Vagina (tissue), 2 donors: ENCODE measurements at regions not wholly inside any gene's neighbourhood (a gene's known extent, or its start where the extent isn't known, plus 50 kb on each side); places are given as distances from the start of the nearest gene placed in this dataset.

Experiments
- DNase-seq, 2 donors: peaks; one replicate each; pipeline ENCODE4 v3.0.0-alpha.2; 2017; ENCODE audit errors: extremely low spot score in 2 of 2
- H3K27ac ChIP-seq: fragments of 200-600 bp; sonication (generic); one replicate; pipeline ENCODE4 v1.5.1; 2019
- H3K27me3 ChIP-seq: fragments of 200-600 bp; sonication (generic); one replicate; pipeline ENCODE4 v1.5.1; 2019
- H3K36me3 ChIP-seq, 2 donors: fragments of 200-600 bp; sonication (generic); one replicate each; pipeline ENCODE4 v1.5.1; 2017 to 2019
- H3K4me1 ChIP-seq: fragments of 200-600 bp; sonication (generic); one replicate; pipeline ENCODE4 v1.5.1; 2019
- H3K4me3 ChIP-seq, 2 donors: fragments of 200-600 bp; sonication (generic); 1 replicate in 1 of 2; 2 replicates in 1 of 2; pipeline ENCODE4 v1.5.1; 2016 to 2019
- H3K9me3 ChIP-seq: fragments of 200-600 bp; sonication (generic); one replicate; pipeline ENCODE4 v1.5.1; 2019
- CTCF ChIP-seq, 3 experiments: fragments of 450-650 bp in 2 of 3; fragments of 200-600 bp in 1 of 3; sonication (generic) in 1 of 3; IDR thresholded peaks; one replicate each; pipeline ENCODE4 v1.5.1; 2017 to 2019; ENCODE audit warnings: antibody characterized with exemption in 3 of 3, mild to moderate bottlenecking in 2 of 3, moderate library complexity in 2 of 3
- POLR2A ChIP-seq, 2 donors: fragments of 450-650 bp; IDR thresholded peaks; one replicate each; pipeline ENCODE4 v1.6.1; 2017; ENCODE audit warnings: antibody characterized with exemption in 2 of 2, mild to moderate bottlenecking in 2 of 2, moderate library complexity in 2 of 2
- POLR2AphosphoS5 ChIP-seq, 2 donors: sonication (generic); formaldehyde crosslinking; IDR thresholded peaks; one replicate each; pipeline ENCODE4 v1.9.0; 2017; ENCODE audit warnings: antibody characterized with exemption in 2 of 2, mild to moderate bottlenecking in 2 of 2, low read depth in 1 of 2; ENCODE audit not compliant: insufficient read depth in 1 of 2
- intact Hi-C: fragments of 100-400 bp; cut with DNase I; formaldehyde crosslinking; loops from one replicate; pipeline ENCODE4 v1.15.1; 2023

- intact Hi-C loops, result no loop called here
- TF ChIP-seq CTCF (IDR thresholded peaks at IDR 0.05) (no peak), POLR2A (IDR thresholded peaks at IDR 0.05) (no peak), POLR2AphosphoS5 (IDR thresholded peaks at IDR 0.05; ENCODE audit: insufficient read depth in 1 of 2, low read depth in 1 of 2) (no peak)
- no peak for DNase-seq
- H3K27me3 ChIP-seq, result no peaks in the 10 kb centered on the region
- no peak overlapping the region for H3K27ac ChIP-seq
- H3K36me3 ChIP-seq, result no peaks in the 10 kb centered on the region
- no peaks in the 10 kb centered on the region for H3K9me3 ChIP-seq
- no peak overlapping the region for H3K4me3 ChIP-seq
- no peaks in the 10 kb centered on the region for H3K4me1 ChIP-seq
Observed at GRCh38 chr5:38710627-38711026, 135.2 kb upstream of the OSMR start.

GRCh38 chr5:38712391-38712790, 133.4 kb upstream of the OSMR start:
- H3K4me3 ChIP-seq, result no peak overlapping the region
- no peaks in the 10 kb centered on the region for H3K27me3 ChIP-seq
- H3K9me3 ChIP-seq, result no peaks in the 10 kb centered on the region
- no peaks in the 10 kb centered on the region for H3K4me1 ChIP-seq
- no peak for DNase-seq
- no peaks in the 10 kb centered on the region for H3K36me3 ChIP-seq
- no peak for TF ChIP-seq POLR2A (IDR thresholded peaks at IDR 0.05)
- TF ChIP-seq POLR2AphosphoS5 (IDR thresholded peaks at IDR 0.05; ENCODE audit: insufficient read depth in 1 of 2, low read depth in 1 of 2), result no peak
- TF ChIP-seq CTCF (IDR thresholded peaks at IDR 0.05), result no peak
- intact Hi-C loops, result no loop called here
- H3K27ac ChIP-seq, result no peak overlapping the region

- H3K4me3 ChIP-seq, result no peak overlapping the region
- no peaks in the 10 kb centered on the region for H3K9me3 ChIP-seq
- TF ChIP-seq CTCF (IDR thresholded peaks at IDR 0.05) (no peak), POLR2AphosphoS5 (IDR thresholded peaks at IDR 0.05; ENCODE audit: insufficient read depth in 1 of 2, low read depth in 1 of 2) (no peak), POLR2A (IDR thresholded peaks at IDR 0.05) (no peak)
- H3K27me3 ChIP-seq, result no peaks in the 10 kb centered on the region
- H3K27ac ChIP-seq, result no peak overlapping the region
- H3K36me3 ChIP-seq, result no peaks in the 10 kb centered on the region
- intact Hi-C loops, result no loop called here
- no peak for DNase-seq
- H3K4me1 ChIP-seq, result peaks cover 7% of the 10 kb centered on the region
Observed at GRCh38 chr5:38714240-38714639, 131.6 kb upstream of the OSMR start.

GRCh38 chr5:38714703-38715355, 131.0 kb upstream of the OSMR start:
- H3K27ac ChIP-seq, result no peak overlapping the region
- TF ChIP-seq CTCF (IDR thresholded peaks at IDR 0.05) (no peak), POLR2A (IDR thresholded peaks at IDR 0.05) (no peak), POLR2AphosphoS5 (IDR thresholded peaks at IDR 0.05; ENCODE audit: insufficient read depth in 1 of 2, low read depth in 1 of 2) (no peak)
- H3K9me3 ChIP-seq, result no peaks in the 10 kb centered on the region
- no peak for DNase-seq
- no peaks in the 10 kb centered on the region for H3K27me3 ChIP-seq
- H3K4me3 ChIP-seq, result no peak overlapping the region
- H3K4me1 ChIP-seq, result peaks cover 7% of the 10 kb centered on the region
- no peaks in the 10 kb centered on the region for H3K36me3 ChIP-seq
- intact Hi-C loops, result no loop called here

- intact Hi-C loops, result no loop called here
- H3K4me1 ChIP-seq, result peaks cover 7% of the 10 kb centered on the region
- H3K9me3 ChIP-seq, result no peaks in the 10 kb centered on the region
- TF ChIP-seq CTCF (IDR thresholded peaks at IDR 0.05), result no peak
- TF ChIP-seq POLR2A (IDR thresholded peaks at IDR 0.05), result no peak
- H3K36me3 ChIP-seq, result no peaks in the 10 kb centered on the region
- H3K4me3 ChIP-seq, result no peak overlapping the region
- DNase-seq, result no peak
- H3K27me3 ChIP-seq, result no peaks in the 10 kb centered on the region
- no peak overlapping the region for H3K27ac ChIP-seq
Observed at GRCh38 chr5:38715696-38716095, 130.1 kb upstream of the OSMR start.
